ENCODE measurements at regions not wholly inside any gene's neighbourhood (a gene's known extent, or its start where the extent isn't known, plus 50 kb on each side); places are given as distances from the start of the nearest gene placed in this dataset.

GRCh38 chr6:144582939-144583613 lies 297.9 kb downstream of the UTRN start:
- DNase-seq: peak; percentile 83

- DNase-seq: no peak
Measured at GRCh38 chr6:144583614-144583954, 298.4 kb downstream of the UTRN start.

- peak; percentile 78 for DNase-seq
Measured at GRCh38 chr6:144585217-144585814, 300.2 kb downstream of the UTRN start.

GRCh38 chr6:144586986-144587385 lies 301.9 kb downstream of the UTRN start:
- no peak for DNase-seq

- no peak for DNase-seq
Measured at GRCh38 chr6:144588697-144589325, 303.7 kb downstream of the UTRN start.

- no peak for DNase-seq
Measured at GRCh38 chr6:144590532-144590931, 305.4 kb downstream of the UTRN start.

GRCh38 chr6:144593392-144593791 lies 308.3 kb downstream of the UTRN start:
- DNase-seq: no peak

GRCh38 chr6:144594585-144594984 lies 309.4 kb downstream of the UTRN start:
- DNase-seq: no peak

- no peak for DNase-seq
Measured at GRCh38 chr6:144595266-144595665, 310.1 kb downstream of the UTRN start.

GRCh38 chr6:144597511-144597910 lies 312.4 kb downstream of the UTRN start:
- no peak for DNase-seq

GRCh38 chr6:144599615-144600014 lies 314.5 kb downstream of the UTRN start:
- no peak for DNase-seq

- no peak for DNase-seq
Measured at GRCh38 chr6:144601221-144601620, 316.1 kb downstream of the UTRN start.

GRCh38 chr6:144602523-144603180 lies 317.5 kb downstream of the UTRN start:
- DNase-seq: no peak

- no peak for DNase-seq
Measured at GRCh38 chr6:144606083-144606482, 320.9 kb downstream of the UTRN start.

- DNase-seq: no peak
Measured at GRCh38 chr6:144607998-144608735, 323.0 kb downstream of the UTRN start.

GRCh38 chr6:144612811-144613210 lies 327.7 kb downstream of the UTRN start:
- DNase-seq: no peak

GRCh38 chr6:144613859-144614258 lies 328.7 kb downstream of the UTRN start:
- DNase-seq: no peak

GRCh38 chr6:144615870-144616269 lies 330.7 kb downstream of the UTRN start:
- DNase-seq: no peak

GRCh38 chr6:144617191-144617590 lies 332.1 kb downstream of the UTRN start:
- DNase-seq: no peak

GRCh38 chr6:144617708-144618107 lies 332.6 kb downstream of the UTRN start:
- DNase-seq: no peak

GRCh38 chr6:144619966-144620365 lies 334.8 kb downstream of the UTRN start:
- no peak for DNase-seq

GRCh38 chr6:144621332-144621731 lies 336.2 kb downstream of the UTRN start:
- peak; percentile 9 for DNase-seq

- DNase-seq: no peak
Measured at GRCh38 chr6:144624246-144624645, 339.1 kb downstream of the UTRN start.
